ENCODE measurements at regions not wholly inside any gene's neighbourhood (a gene's known extent, or its start where the extent isn't known, plus 50 kb on each side); places are given as distances from the start of the nearest gene placed in this dataset.
A peak's percentile ranks its signal among the peaks of the same experiment; 100 is the strongest.

DNA sequence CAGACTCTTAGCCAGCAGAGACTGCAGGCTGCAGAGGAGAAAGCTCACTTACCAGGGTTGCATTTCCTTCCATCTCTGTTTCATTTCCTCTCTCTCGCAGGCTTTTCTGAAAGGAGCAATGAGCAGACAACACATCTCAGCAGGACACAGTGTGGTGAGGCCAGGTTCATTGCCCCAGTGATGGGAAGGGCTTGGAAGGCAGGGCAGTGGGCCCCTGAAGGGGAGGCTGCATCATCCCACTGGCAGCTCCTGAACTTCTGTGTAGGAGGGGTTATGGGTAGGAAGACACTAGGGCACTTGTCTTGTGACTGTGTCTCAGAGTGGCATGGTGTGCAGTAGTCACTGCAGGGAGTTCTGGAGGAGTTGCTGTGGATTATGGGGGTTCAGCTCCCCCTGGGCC is 246.8 kb downstream of the QKI start:
- DNase-seq (ENCODE audit: low spot score): peak; percentile 37

DNA sequence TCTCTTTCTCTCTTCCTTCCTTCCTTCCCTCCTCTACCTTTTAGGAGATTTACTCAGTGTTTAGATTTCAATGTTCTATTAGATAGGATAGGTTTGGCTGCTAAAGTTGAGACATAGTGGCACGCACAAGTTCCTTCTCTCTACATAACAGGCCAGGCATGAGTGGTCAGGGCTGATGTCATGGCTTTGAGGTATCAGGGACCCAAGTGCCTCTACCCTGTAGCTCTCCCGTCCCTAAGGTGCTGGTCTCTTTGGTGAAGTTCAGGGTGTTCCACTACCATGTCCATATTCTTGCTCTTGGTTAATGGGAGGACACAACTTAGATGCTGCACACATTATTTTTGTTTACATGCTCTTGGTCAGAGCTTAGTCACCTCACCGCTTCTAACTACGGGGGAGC is 245.3 kb downstream of the QKI start:
- DNase-seq (ENCODE audit: low spot score): no peak

DNA sequence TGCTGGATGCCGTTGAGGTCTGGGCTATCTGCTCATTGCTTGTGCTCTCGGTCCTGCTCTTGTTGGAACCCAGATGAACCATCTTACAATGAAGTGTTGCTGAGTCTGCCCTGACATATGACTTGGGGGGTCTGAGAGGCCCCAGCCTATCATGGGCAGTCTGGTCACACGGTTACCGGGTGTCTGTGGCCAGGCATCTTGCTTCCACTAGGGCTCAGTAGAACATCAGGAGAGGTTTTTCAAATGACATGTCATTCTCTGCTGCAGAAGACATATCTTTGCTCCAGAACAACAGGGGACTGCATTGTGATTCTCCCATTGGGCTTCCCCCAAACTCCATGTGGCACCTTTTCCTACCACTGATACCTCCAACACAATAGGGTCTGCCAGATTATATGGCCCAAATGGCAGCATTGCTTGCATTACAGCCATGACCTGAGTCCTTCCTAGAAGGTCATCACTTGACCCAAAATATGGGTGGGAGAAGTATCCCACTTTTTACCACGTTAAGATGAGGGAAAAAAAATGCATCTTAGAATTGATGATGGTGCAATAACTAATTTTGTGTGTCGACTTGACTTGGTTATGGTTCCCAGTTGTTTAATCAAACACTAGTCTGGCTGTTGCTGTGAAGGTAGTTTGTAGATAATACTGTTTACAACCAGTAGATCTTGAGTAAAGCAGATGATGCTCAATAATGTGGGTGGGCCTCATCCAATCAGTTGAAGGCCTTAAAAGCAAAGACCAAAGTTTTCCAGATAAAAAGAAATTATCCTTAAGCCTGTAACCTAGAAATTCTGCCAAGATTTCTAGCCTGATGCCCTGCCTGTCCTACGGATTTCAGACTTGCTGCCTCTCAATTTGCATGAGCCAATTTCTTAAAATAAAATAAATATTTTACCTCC is 241.0 kb downstream of the QKI start:
- DNase-seq (ENCODE audit: low spot score): no peak

DNA sequence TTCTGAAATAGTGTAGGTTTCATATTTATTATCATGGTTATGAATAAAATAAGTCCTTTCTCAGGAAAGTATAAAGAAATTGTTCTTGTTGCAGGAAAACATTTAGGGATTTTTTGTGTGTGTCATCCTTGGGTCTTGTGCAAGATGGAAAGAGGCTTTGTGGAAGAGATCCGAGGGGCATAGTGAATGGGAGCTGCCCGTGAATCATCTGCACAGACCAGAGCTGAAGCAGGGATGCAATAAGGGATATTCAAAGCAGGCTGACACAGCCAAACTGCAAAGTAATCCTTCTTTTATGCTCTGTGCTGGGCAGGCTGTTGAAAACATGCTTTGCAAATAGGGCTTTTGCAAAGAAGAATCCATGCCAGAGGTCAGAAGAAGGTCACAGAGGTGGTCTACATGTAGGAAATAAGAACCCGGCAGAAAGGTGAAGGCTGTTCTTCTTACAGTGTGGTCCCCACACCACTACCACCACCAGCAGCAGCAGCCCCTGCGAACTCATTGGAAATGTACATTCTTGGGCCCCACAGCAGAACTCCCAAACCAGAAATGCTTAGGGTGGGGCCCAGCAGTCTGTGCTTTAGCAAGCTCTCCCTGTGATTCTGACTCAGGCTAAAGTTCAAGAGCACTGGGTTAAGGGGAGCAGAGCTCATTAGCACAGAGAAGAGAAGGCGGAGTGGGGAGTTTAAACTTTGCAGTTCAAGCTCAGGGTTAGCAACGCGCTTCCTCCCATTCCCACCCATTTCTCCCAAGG is 237.6 kb downstream of the QKI start:
- DNase-seq (ENCODE audit: low spot score): no peak

DNA sequence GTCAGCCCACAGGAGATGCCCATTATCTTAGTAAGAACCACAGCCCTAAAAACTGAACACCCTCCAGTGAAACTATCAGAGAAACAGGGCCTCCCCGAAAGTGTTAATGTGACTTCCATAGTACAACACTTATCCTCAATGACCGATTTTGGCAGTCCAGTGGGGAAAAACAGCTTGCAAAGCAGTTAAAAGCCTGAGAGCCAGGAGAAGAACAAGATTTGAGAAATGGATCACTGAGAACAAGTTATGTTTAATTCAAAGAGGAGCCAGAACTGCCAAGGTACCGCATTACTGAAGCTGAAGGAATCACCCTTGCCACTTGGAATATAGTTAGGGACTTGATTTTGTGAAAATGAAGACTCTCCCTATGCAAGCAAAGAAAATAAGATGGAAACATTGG is 236.9 kb downstream of the QKI start:
- DNase-seq (ENCODE audit: low spot score): no peak

DNA sequence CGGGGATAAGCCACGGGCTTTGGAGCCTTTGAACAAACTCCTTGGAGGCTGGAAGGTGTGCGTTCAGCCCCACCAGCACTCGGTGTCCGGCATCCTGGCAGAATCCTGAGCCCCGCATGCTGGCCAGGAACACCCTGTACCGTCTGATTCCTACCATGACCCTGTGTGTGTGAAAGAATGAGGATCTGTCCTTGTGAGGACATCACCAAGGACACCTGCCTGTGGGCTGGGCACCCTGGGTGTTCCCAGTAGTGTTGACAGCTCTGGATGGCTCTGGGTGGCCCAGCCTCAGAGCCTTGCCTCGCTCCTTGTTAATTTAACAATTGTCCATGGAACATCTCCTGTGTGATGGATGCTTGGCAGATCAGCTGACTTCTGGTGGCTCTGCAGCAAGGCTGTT is 234.3 kb downstream of the QKI start:
- DNase-seq (ENCODE audit: low spot score): no peak

DNA sequence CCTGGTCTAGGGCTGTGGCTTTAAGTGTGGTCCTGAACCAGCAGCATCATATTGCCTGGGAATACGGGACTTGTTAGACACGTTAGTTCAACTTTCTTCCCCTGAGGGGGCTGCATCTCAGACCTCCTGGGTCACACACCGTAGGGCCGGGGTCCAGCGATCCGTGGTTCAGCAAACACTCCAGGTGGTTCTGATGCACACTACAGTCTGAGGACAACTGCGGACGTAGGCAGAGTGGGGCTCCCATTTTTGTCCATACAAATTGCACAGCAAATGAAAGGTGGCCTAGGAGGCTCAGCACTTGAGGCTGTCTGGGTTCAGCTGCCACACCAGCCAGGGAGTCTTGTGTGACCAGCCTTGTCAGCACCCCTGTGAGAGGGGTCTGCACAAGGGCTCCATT is 233.1 kb downstream of the QKI start:
- no peak for DNase-seq (ENCODE audit: low spot score)

DNA sequence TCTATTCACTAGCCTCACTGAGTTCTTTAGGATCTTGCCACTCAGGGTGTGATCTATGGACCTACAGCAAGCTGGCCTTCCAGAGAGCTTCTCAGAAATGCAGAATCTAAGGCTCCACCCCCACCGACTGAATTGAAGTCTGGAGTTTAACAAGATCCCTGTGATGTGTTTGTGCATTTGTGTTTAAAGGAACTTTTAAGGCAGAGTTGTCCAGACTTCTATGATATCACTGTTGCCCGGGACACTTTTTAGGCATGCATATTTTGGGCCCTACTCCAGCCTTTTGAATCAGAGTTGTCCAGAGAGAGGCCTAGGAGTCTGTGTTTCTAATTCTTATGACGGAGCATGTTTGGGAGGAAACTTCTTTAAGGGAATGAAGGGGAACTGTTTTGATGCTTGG is 232.3 kb downstream of the QKI start:
- no peak for DNase-seq (ENCODE audit: low spot score)

DNA sequence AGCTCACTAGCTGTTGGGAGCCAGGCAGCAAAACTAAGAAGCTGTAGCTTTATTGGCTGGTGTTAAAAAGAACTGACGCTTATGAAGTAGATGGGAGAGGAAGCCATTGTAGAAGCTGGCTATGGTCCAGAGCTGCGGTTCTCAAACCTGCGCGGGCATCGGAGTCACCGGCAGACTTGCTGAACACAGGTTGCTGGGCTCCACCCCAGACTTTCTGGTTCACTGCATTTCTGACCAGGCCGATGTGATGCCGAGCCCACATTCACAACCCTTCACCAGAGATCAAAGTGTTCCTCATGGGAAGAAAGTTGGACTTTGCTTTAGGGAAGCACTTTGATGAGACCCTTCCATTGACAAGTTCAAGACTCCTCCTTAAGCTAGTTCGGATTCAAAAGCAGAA is 231.6 kb downstream of the QKI start:
- no peak for DNase-seq (ENCODE audit: low spot score)

DNA sequence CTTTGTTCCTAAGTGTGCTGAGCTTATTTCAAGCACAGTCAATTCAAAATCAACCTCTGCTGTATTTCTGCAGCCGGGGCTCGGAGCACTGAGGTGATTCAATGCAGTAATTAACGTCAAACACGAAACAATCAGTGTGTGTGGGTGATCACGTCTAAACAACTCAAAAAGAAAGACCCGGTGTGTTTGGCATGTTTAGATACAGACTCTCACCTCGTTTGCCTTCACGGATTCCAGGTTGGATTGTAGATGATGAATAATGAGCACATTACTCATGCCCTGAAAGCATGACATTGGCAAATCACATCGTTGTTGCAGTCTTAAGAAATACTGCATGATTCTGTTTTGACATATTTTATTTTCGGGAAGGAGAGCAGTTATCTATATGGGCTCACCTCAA is 231.0 kb downstream of the QKI start:
- DNase-seq (ENCODE audit: low spot score): no peak

DNA sequence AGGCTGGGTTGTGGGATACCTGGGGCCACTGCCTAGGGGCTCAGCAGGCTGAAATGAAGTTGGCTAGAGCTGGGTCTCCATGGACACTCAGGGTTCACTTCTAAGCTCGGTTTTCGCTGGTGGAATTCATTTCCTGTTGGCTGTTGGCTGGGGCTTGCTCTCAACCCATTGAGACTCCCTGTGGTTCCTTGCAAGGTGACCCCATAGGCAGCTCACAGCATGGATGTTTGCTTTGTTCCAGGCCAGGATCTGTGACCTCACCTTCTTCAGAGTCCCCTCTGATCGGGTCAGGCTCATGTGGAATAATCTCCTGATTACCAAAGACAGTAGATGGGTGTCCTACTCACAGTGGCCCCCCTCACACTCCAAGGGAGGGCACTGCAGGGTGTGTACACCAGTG is 229.3 kb downstream of the QKI start:
- DNase-seq (ENCODE audit: low spot score): no peak

DNA sequence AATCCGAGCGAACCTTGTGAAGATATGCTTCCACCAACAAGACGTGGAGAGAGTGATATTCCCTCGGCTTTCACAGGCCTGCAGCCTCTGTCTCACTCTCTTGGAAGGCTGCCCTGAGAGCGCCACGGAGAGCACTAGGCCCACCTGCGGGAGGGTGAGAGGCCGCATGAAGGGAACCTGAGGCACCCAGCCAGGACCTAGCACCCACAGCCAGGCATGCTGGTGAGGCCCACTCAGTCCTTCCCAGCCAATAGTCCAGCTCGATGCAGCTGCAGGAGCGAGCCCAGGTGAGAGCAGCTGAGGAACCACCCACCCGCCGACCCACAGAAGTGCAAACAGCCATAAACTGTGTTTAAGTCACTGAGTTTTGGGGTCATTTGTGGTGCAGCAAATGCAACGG is 227.2 kb downstream of the QKI start:
- no peak for DNase-seq (ENCODE audit: low spot score)

DNA sequence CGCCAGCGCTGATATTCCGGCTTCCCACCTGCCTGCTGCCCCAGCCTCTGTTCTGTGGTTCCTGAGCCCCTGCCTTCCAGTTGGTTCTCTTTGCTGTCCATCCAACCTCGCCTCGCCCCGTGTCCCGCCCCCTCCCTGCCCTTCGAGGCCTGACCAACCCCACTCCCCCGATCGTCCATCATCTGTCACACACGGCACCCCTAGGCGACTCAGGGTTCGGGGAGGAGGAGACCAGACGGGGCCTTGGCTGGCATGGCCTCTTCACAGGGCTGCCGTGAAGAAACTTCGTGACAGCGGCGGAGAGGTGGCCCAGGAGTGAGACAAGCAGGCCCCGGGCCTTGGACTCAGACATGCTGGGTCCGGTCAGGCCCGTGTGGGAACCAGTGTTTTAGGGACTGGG is 226.1 kb downstream of the QKI start:
- no peak for DNase-seq (ENCODE audit: low spot score)

DNA sequence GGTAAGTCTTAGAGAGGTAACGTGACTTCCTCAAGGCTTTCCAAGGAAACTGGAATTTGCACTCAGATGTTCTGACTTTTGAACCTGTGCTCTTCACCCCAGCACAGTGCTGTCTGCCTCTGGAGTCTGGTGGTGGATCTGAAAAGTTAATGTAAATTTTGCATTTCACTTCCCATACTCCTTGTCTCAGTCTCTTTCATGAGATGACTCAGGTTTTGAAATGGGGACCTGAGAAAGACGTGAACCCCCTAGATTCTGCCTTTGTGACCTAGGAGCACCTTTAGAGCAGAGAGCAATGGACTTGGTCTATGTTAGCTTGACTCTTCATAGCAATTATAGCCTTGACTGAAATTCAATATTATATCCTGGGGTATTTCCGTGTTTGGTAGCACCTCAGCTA is 223.0 kb downstream of the QKI start:
- no peak for DNase-seq (ENCODE audit: low spot score)

DNA sequence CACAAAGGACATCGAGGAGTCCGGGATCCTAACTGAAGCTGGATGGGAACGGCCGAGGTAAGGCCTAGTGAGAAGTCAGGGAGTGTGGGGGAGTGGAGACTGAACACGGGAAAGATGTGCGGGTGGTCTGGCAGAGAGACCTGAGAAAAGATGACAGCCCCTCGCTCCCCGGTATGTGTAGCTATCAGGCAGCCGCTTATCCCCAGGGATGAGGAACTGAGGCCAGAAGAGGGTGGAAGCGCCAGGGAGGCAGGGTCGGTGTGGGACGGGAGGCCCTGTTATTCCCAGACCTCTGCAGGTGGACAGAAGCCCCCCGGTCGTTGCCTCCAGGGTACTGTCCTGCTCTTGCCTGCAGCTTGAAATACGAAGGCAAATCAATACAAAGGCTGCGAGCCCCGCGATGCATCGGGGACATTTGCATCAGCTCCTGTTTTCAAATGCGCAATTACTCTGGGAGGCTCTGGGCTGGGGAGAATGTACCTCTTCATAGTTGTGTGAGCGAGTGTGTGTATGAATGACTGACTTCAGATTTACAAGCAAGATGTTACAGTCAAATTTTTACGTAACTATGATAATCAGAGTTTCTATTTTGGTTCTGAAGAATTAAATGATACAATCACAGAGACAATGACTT is 221.3 kb downstream of the QKI start:
- no peak for DNase-seq (ENCODE audit: low spot score)

DNA sequence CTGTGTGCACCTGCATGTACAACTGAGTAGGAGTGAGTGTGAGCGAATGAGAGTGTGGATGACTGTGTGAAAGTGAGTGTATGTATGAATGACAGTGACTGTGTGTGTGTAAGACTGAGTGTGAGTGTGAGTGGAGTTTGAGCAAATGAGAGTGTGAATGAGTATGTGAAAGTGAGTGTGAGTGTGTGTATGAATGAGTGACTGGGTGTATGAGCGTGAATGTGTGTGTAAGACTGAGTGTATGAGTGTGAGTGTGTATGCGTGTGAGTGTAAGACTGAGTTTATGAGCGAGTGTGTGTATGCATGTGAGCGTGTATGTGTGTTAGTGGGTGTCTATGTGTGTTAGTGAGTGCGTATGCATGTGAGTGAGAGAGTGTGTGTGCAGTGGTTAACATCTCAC is 220.8 kb downstream of the QKI start:
- DNase-seq (ENCODE audit: low spot score): no peak

DNA sequence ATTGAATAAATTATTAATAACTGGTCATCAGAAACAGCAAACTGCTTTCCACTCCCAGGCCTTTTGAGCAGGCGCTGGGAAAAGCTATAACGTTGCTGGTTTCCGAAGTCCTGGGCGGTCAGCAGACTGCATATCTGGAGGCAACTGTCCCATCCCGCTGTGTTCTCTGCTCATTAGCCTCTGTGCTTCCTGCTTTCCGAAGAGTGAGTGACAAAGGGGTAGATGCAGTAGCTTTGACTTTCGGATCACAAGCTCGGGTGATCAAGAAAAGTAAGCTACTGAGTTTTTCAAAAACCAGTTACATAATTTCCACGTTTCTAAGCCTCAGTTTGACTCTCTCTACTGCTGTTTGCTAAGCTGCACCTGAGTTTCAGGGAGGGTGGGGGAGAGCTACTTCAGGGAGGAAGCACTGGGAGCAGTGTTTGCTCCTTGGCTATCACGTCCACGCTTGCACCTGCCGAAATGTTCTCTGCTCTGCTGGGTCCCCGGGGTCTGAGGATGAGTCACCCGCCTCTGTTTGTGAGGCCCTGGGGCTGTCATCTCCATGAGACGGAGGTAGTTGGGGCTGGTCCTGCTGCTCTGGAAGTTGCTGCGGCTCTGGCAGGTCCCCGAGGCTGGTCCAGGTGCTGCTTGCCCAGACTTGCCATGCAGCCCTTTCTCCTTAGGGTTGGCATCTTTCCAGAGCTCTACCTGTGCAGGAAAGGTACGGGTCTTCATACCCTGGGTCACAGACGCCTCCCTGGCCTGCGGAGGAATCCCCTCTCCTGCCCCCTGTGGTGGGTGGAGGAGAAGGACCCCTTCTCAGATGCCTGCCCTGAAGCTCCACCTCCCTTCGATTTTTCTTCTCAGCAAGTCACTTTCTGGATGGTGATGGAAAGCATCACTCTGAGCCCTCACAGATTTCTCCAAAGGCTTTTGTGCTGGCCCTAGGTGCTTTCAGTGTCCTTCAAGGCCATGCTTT is 220.0 kb downstream of the QKI start:
- no peak for DNase-seq (ENCODE audit: low spot score)

DNA sequence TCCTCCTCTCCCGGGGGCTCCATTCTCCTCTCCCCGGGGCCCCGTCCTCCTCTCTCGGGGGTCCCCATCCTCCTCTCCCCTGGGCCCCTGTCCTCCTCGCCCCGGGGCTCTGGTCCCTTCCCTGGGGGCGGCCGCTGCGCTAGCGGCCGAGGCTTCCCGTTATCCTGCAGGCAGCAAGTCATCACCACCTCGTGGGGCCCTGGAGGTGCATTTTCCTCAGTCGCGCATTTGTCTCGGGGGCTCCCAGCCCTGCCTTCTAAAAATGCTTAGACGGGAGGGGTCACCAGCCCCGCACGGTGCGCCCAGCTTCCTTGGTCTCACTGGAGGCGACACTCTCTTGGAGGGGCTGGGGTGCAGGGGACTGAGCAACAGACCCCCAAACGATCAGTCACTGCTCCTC is 216.5 kb downstream of the QKI start:
- DNase-seq (ENCODE audit: low spot score): no peak

DNA sequence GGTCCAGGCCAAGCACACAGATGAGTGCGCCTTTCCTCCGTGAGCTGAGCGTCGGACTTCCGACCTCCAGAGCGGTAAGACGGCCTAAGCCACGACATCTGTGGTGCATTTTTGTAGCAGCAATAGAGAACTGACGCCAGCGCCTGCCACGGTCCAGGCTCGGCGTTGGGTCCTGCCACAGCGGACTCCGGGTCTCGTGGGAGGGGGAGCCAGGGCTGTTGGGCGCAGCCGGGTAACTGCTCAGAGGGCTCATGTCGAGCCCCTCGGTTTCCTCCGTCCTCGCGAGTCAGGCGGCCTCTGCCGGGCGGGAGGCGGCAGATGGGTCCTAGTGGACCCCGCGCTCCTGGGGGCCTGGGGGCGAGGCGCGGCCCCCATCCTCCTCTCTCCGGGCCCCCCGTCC is 216.1 kb downstream of the QKI start:
- no peak for DNase-seq (ENCODE audit: low spot score)

DNA sequence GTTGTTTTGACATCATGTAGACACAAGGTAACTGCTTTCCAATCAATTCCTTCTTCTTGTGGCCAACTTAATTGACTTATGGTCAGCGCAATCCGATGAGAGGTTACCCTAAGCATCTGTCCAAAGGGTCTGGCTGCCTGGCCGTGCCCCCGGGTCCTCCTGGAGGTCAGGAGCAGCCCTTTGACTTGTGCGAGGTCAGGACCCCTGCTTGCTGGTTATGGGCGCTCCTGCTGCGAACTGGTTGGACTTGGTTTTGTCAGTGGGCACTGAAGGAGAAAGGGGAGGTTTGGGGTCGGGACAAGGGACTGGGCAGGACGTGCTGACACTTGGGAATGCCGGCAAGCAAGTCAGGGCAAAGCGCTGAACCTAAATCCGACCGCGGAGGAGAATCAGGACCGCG is 215.6 kb downstream of the QKI start:
- no peak for DNase-seq (ENCODE audit: low spot score)
